Parathyroid adenoma (tissue), 2 donors: ENCODE measurements at regions not wholly inside any gene's neighbourhood (a gene's known extent, or its start where the extent isn't known, plus 50 kb on each side); places are given as distances from the start of the nearest gene placed in this dataset.

Source experiments
- H2AFZ ChIP-seq: fragments of 300-600 bp; sonication (generic); one replicate; pipeline ENCODE4 v1.7.0; 2017; ENCODE audit warnings: antibody characterized with exemption, mild to moderate bottlenecking
- H3K27ac ChIP-seq: fragments of 300-600 bp; sonication (generic); one replicate; pipeline ENCODE4 v1.7.0; 2017
- H3K27me3 ChIP-seq: fragments of 300-600 bp; sonication (generic); one replicate; pipeline ENCODE4 v1.7.0; 2017; ENCODE audit warnings: low read length; ENCODE audit not compliant: control insufficient read depth, insufficient read depth
- H3K36me3 ChIP-seq: fragments of 300-600 bp; sonication (generic); one replicate; pipeline ENCODE4 v1.7.0; 2017; ENCODE audit warnings: low read length; ENCODE audit not compliant: control insufficient read depth, insufficient read depth
- H3K4me1 ChIP-seq: fragments of 300-600 bp; sonication (generic); one replicate; pipeline ENCODE4 v1.7.0; 2017; ENCODE audit warnings: control low read depth
- H3K4me2 ChIP-seq: fragments of 300-600 bp; sonication (generic); one replicate; pipeline ENCODE4 v1.7.0; 2017; ENCODE audit warnings: low read length
- H3K4me3 ChIP-seq: fragments of 300-600 bp; sonication (generic); one replicate; pipeline ENCODE4 v1.7.0; 2017; ENCODE audit warnings: low read depth, low read length
- H3K79me2 ChIP-seq: fragments of 300-600 bp; sonication (generic); one replicate; pipeline ENCODE4 v1.7.0; 2017; ENCODE audit warnings: control low read depth
- H3K9ac ChIP-seq: fragments of 300-600 bp; sonication (generic); one replicate; pipeline ENCODE4 v1.7.0; 2017; ENCODE audit warnings: mild to moderate bottlenecking
- H3K9me3 ChIP-seq: fragments of 300-600 bp; sonication (generic); one replicate; pipeline ENCODE4 v1.7.0; 2017; ENCODE audit warnings: low read length; ENCODE audit not compliant: control insufficient read depth
- CTCF ChIP-seq: fragments of 300-600 bp; sonication (generic); IDR thresholded peaks from one replicate; pipeline ENCODE4 v1.7.0; 2017; ENCODE audit warnings: antibody characterized with exemption, mild to moderate bottlenecking
- donor health status: primary hyperparathyroidism.

- Histone ChIP-seq H3K27me3 (no peaks in the 10 kb centered on the region), H2AFZ (no peak overlapping the region), H3K4me2 (no peak overlapping the region), H3K4me3 (no peak overlapping the region), H3K27ac (no peak overlapping the region), H3K9me3 (no peaks in the 10 kb centered on the region), H3K4me1 (no peaks in the 10 kb centered on the region), H3K36me3 (no peaks in the 10 kb centered on the region), H3K9ac (no peak overlapping the region), H3K79me2 (no peaks in the 10 kb centered on the region)
- TF ChIP-seq CTCF = no peak
These were observed 385.7 kb upstream of the RGMA start for GRCh38 chr15:93474728-93475127.

DNA sequence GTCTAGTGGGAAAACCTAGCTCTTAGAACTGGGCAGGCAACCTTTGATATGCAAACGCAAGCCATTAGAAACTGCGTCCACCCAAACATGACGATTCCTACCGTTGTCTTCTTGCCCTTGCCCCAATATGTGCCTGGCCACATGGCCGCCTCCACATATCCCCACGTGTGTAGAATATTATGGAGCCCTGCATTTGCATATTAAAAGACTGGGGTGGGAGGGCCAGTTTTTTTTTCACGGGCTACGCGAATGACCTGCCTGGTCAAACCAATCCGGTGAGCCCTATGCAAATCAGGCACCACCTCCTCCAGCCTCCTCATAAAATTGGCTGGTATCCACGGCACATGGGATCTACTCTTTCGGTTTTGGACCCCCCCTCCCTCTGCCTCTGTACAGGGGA lies 381.0 kb upstream of the RGMA start:
- Histone ChIP-seq H3K9ac (no peak overlapping the region), H3K27ac (no peak overlapping the region), H3K36me3 (no peaks in the 10 kb centered on the region), H3K4me2 (no peak overlapping the region), H3K27me3 (no peaks in the 10 kb centered on the region), H3K9me3 (no peaks in the 10 kb centered on the region), H3K4me1 (no peaks in the 10 kb centered on the region), H2AFZ (no peak overlapping the region), H3K79me2 (no peaks in the 10 kb centered on the region), H3K4me3 (no peak overlapping the region)
- TF ChIP-seq CTCF = no peak

- no peak for TF ChIP-seq CTCF
- H3K9me3 ChIP-seq = no peaks in the 10 kb centered on the region
These were observed 378.3 kb upstream of the RGMA start for GRCh38 chr15:93467337-93467736.

GRCh38 chr15:93466380-93466779 lies 377.4 kb upstream of the RGMA start:
- H3K4me2 ChIP-seq = no peak overlapping the region
- no peaks in the 10 kb centered on the region for H3K27me3 ChIP-seq
- no peak overlapping the region for H3K9ac ChIP-seq
- no peak overlapping the region for H3K27ac ChIP-seq
- H2AFZ ChIP-seq = no peak overlapping the region
- no peaks in the 10 kb centered on the region for H3K79me2 ChIP-seq
- no peaks in the 10 kb centered on the region for H3K4me1 ChIP-seq
- H3K36me3 ChIP-seq = no peaks in the 10 kb centered on the region
- no peaks in the 10 kb centered on the region for H3K9me3 ChIP-seq
- H3K4me3 ChIP-seq = no peak overlapping the region
- TF ChIP-seq CTCF = no peak

More at GRCh38 chr15:93467337-93467736, 378.3 kb upstream of the RGMA start:
- no peaks in the 10 kb centered on the region for H3K4me1 ChIP-seq
- H3K27me3 ChIP-seq = no peaks in the 10 kb centered on the region
- no peaks in the 10 kb centered on the region for H3K36me3 ChIP-seq
- H3K4me2 ChIP-seq = no peak overlapping the region
- no peak overlapping the region for H3K9ac ChIP-seq
- no peak overlapping the region for H3K4me3 ChIP-seq
- H3K79me2 ChIP-seq = no peaks in the 10 kb centered on the region
- no peak overlapping the region for H2AFZ ChIP-seq
- no peak overlapping the region for H3K27ac ChIP-seq

- TF ChIP-seq CTCF = no peak
- Histone ChIP-seq H3K4me2 (no peak overlapping the region), H3K4me3 (no peak overlapping the region), H3K36me3 (no peaks in the 10 kb centered on the region), H3K9ac (no peak overlapping the region), H3K79me2 (no peaks in the 10 kb centered on the region), H3K4me1 (no peaks in the 10 kb centered on the region), H3K27me3 (no peaks in the 10 kb centered on the region), H2AFZ (no peak overlapping the region), H3K27ac (no peak overlapping the region), H3K9me3 (no peaks in the 10 kb centered on the region)
These were observed 373.7 kb upstream of the RGMA start for GRCh38 chr15:93462690-93463089.
